GM18873 (cell line): ENCODE measurements at regions not wholly inside any gene's neighbourhood (a gene's known extent, or its start where the extent isn't known, plus 50 kb on each side); places are given as distances from the start of the nearest gene placed in this dataset.

Source experiments
- ATAC-seq: cut with Tn5 transposase; IDR thresholded peaks from one replicate; pipeline ENCODE4 v1.9.1; 2021; ENCODE audit warnings: mild to moderate bottlenecking, moderate library complexity, moderate number of reproducible peaks; ENCODE audit not compliant: unreplicated experiment, low FRiP score

GRCh38 chr2:152820048-152820447, 101.6 kb downstream of the ARL6IP6 start:
- no peak for ATAC-seq

- ATAC-seq = no peak
These were observed 97.3 kb downstream of the ARL6IP6 start for GRCh38 chr2:152815634-152816257.

GRCh38 chr2:152814475-152815030, 96.1 kb downstream of the ARL6IP6 start:
- ATAC-seq = no peak

GRCh38 chr2:152813351-152813750, 94.9 kb downstream of the ARL6IP6 start:
- no peak for ATAC-seq
